Uterus (tissue), 3 donors: ENCODE measurements at regions not wholly inside any gene's neighbourhood (a gene's known extent, or its start where the extent isn't known, plus 50 kb on each side); places are given as distances from the start of the nearest gene placed in this dataset.

Experiments
- DNase-seq, 2 donors: peaks; one replicate each; pipeline ENCODE4 v3.0.0-alpha.2; 2019 to 2020
- H3K27ac ChIP-seq, 2 donors: fragments of 200-600 bp; sonication (generic); 1 replicate in 1 of 2; 2 replicates in 1 of 2; pipeline ENCODE4 v1.5.1; 2016 to 2018
- H3K27me3 ChIP-seq, 2 donors: fragments of 200-600 bp; sonication (generic); one replicate each; pipeline ENCODE4 v1.5.1; 2018 to 2019; ENCODE audit warnings: control low read depth in 1 of 2
- H3K36me3 ChIP-seq, 2 donors: fragments of 200-600 bp; sonication (generic); one replicate each; pipeline ENCODE4 v1.5.1; 2019; ENCODE audit warnings: control low read depth in 1 of 2
- H3K4me1 ChIP-seq, 2 donors: fragments of 200-600 bp; sonication (generic); one replicate each; pipeline ENCODE4 v1.5.1; 2018 to 2019; ENCODE audit warnings: control low read depth in 1 of 2
- H3K4me3 ChIP-seq, 2 donors: fragments of 200-600 bp; sonication (generic); 1 replicate in 1 of 2; 2 replicates in 1 of 2; pipeline ENCODE4 v1.5.1; 2018 to 2019; ENCODE audit warnings: mild to moderate bottlenecking in 1 of 2
- H3K9me3 ChIP-seq, 2 donors: fragments of 200-600 bp; sonication (generic); one replicate each; pipeline ENCODE4 v1.5.1; 2019; ENCODE audit warnings: control low read depth in 1 of 2
- CTCF ChIP-seq, 4 experiments: fragments of 200-600 bp in 2 of 4; fragments of 450-650 bp in 2 of 4; sonication (generic) in 2 of 4; IDR thresholded peaks; one replicate each; pipeline ENCODE4 v1.5.1; 2016 to 2019; ENCODE audit warnings: antibody characterized with exemption in 4 of 4, mild to moderate bottlenecking in 2 of 4, moderate library complexity in 1 of 4
- POLR2A ChIP-seq, 2 donors: fragments of 450-650 bp; IDR thresholded peaks; one replicate each; pipeline ENCODE4 v1.6.1; 2016; ENCODE audit warnings: antibody characterized with exemption in 2 of 2, mild to moderate bottlenecking in 1 of 2, moderate library complexity in 1 of 2
- intact Hi-C: fragments of 100-400 bp; cut with DNase I; formaldehyde crosslinking; loops from one replicate; pipeline ENCODE4 v1.15.1; 2023; ENCODE audit warnings: low total_unique reads
- donor health status: DM: yes; HTN: yes; CAD: no.

GRCh38 chr4:130545596-130545995, 1449.6 kb downstream of the C4orf33 start:
- Histone ChIP-seq H3K4me3 (no peak overlapping the region), H3K36me3 (no peaks in the 10 kb centered on the region), H3K27me3 (no peaks in the 10 kb centered on the region), H3K9me3 (no peaks in the 10 kb centered on the region), H3K4me1 (no peaks in the 10 kb centered on the region), H3K27ac (no peak overlapping the region)
- DNase-seq = no peak
- TF ChIP-seq CTCF (IDR thresholded peaks at IDR 0.05) (no peak), POLR2A (IDR thresholded peaks at IDR 0.05) (no peak)
- intact Hi-C loops = no loop called here

- no peak overlapping the region for H3K27ac ChIP-seq
- H3K9me3 ChIP-seq = no peaks in the 10 kb centered on the region
- no peak for DNase-seq
- no peak for TF ChIP-seq CTCF (IDR thresholded peaks at IDR 0.05)
- TF ChIP-seq POLR2A (IDR thresholded peaks at IDR 0.05) = no peak
- no peaks in the 10 kb centered on the region for H3K4me1 ChIP-seq
- H3K27me3 ChIP-seq = no peaks in the 10 kb centered on the region
- no peaks in the 10 kb centered on the region for H3K36me3 ChIP-seq
- intact Hi-C loops = no loop called here
- no peak overlapping the region for H3K4me3 ChIP-seq
Observed at GRCh38 chr4:130559268-130559667, 1463.3 kb downstream of the C4orf33 start.

- H3K9me3 ChIP-seq = no peaks in the 10 kb centered on the region
- H3K4me3 ChIP-seq = peak overlapping the region in 1 of 2 donors; percentile 6
- TF ChIP-seq POLR2A (IDR thresholded peaks at IDR 0.05) (no peak), CTCF (IDR thresholded peaks at IDR 0.05) (peak in 1 of 4 experiments; percentile 23)
- H3K27me3 ChIP-seq = no peaks in the 10 kb centered on the region
- DNase-seq = peak in 1 of 2 donors; percentile 21
- intact Hi-C loops = no loop called here
- no peaks in the 10 kb centered on the region for H3K4me1 ChIP-seq
- no peaks in the 10 kb centered on the region for H3K36me3 ChIP-seq
- no peak overlapping the region for H3K27ac ChIP-seq
Observed at GRCh38 chr4:130563185-130563888, 1467.4 kb downstream of the C4orf33 start.

- Histone ChIP-seq H3K9me3 (no peaks in the 10 kb centered on the region), H3K27me3 (no peaks in the 10 kb centered on the region), H3K4me1 (no peaks in the 10 kb centered on the region), H3K4me3 (peak overlapping the region in 1 of 2 donors; percentile 6), H3K27ac (no peak overlapping the region), H3K36me3 (no peaks in the 10 kb centered on the region)
- DNase-seq = no peak
- no peak for TF ChIP-seq CTCF (IDR thresholded peaks at IDR 0.05)
- TF ChIP-seq POLR2A (IDR thresholded peaks at IDR 0.05) = no peak
- intact Hi-C loops = no loop called here
Observed at GRCh38 chr4:130563889-130564418, 1468.0 kb downstream of the C4orf33 start.

GRCh38 chr4:130568746-130569145, 1472.8 kb downstream of the C4orf33 start:
- H3K27ac ChIP-seq = no peak overlapping the region
- no peaks in the 10 kb centered on the region for H3K27me3 ChIP-seq
- no peak for DNase-seq
- no peaks in the 10 kb centered on the region for H3K36me3 ChIP-seq
- TF ChIP-seq POLR2A (IDR thresholded peaks at IDR 0.05) = no peak
- TF ChIP-seq CTCF (IDR thresholded peaks at IDR 0.05) = no peak
- H3K9me3 ChIP-seq = no peaks in the 10 kb centered on the region
- H3K4me3 ChIP-seq = no peak overlapping the region
- intact Hi-C loops = no loop called here
- no peaks in the 10 kb centered on the region for H3K4me1 ChIP-seq
